SK-N-MC (cell line): ENCODE measurements at regions not wholly inside any gene's neighbourhood (a gene's known extent, or its start where the extent isn't known, plus 50 kb on each side); places are given as distances from the start of the nearest gene placed in this dataset.

ENCODE experiments used
- DNase-seq: peaks from one replicate; pipeline ENCODE4 v3.0.0-alpha.2; 2011; ENCODE audit warnings: low read depth, low spot score
- H3K27ac ChIP-seq: fragments of 200-600 bp; sonication (generic); 2 replicates; pipeline ENCODE4 v1.5.1; 2016; ENCODE audit warnings: mixed run types
- H3K36me3 ChIP-seq: fragments of 200-600 bp; sonication (generic); 2 replicates; pipeline ENCODE4 v1.6.1; 2017; ENCODE audit warnings: antibody characterized with exemption, low read length, mixed read lengths; ENCODE audit not compliant: insufficient read depth
- H3K4me3 ChIP-seq: fragments of 200-600 bp; sonication (generic); 2 replicates; pipeline ENCODE4 v1.5.1; 2016
- H3K9ac ChIP-seq: fragments of 200-600 bp; sonication (generic); 2 replicates; pipeline ENCODE4 v1.8.0; 2017; ENCODE audit warnings: mixed run types, mixed read lengths; ENCODE audit not compliant: insufficient read length
- H3K9me3 ChIP-seq: fragments of 200-600 bp; sonication (generic); 2 replicates; pipeline ENCODE4 v1.6.1; 2017; ENCODE audit warnings: low read depth, mild to moderate bottlenecking, antibody characterized with exemption, low read length, moderate library complexity, mixed read lengths
- EZH2 ChIP-seq: fragments of 200-600 bp; sonication (generic); IDR thresholded peaks from one replicate; pipeline ENCODE4 v1.6.1; 2017; ENCODE audit warnings: antibody characterized with exemption
- FOXP2 ChIP-seq: optimal IDR thresholded peaks from 2 replicates; pipeline ENCODE3; 2011; ENCODE audit warnings: mild to moderate bottlenecking, moderate library complexity; ENCODE audit not compliant: insufficient read depth; ENCODE audit errors: extremely low read length, control extremely low read depth
- POLR2AphosphoS5 ChIP-seq: IDR thresholded peaks from 2 replicates; pipeline ENCODE4 v1.6.1; 2012; ENCODE audit warnings: mild to moderate bottlenecking, low read depth, low read length, borderline replicate concordance

DNA sequence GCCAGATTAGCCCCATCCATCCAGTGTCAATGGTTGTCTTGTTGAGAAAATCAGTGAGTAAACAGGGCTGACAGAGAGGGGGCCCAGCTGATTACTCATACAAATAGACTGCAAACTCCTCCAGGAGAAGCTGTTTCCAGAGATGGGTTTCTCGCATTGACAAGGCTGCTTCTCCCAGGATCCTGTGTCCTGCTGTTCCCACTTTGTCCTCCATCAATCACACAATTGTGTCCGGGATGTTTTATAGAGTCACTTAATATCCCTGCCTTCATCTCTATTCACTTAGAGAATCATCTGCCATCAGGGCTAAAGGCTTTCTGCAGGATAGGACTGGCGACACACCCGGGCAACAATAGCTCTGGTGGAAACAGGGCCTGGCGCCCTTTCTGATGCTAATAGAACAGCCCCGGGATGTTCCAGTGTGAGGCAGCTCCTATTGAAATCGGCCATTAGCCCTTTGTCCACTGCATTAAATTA lies 71.7 kb upstream of the TBCA start:
- H3K36me3 ChIP-seq = no peaks in the 10 kb centered on the region
- H3K4me3 ChIP-seq = no peak overlapping the region
- H3K9me3 ChIP-seq = no peaks in the 10 kb centered on the region
- DNase-seq = no peak
- TF ChIP-seq EZH2 (no peak), FOXP2 (no peak), POLR2AphosphoS5 (no peak)
- no peak overlapping the region for H3K9ac ChIP-seq
- no peak overlapping the region for H3K27ac ChIP-seq

GRCh38 chr5:77847129-77847460 lies 71.0 kb upstream of the TBCA start:
- H3K4me3 ChIP-seq = no peak overlapping the region
- H3K36me3 ChIP-seq = no peaks in the 10 kb centered on the region
- H3K9me3 ChIP-seq = no peaks in the 10 kb centered on the region
- H3K27ac ChIP-seq = no peak overlapping the region
- no peak for DNase-seq
- TF ChIP-seq FOXP2 = no peak
- no peak for TF ChIP-seq EZH2
- no peak for TF ChIP-seq POLR2AphosphoS5
- no peak overlapping the region for H3K9ac ChIP-seq

- DNase-seq = no peak
- H3K4me3 ChIP-seq = no peak overlapping the region
- TF ChIP-seq FOXP2 (no peak), EZH2 (no peak), POLR2AphosphoS5 (no peak)
Observed at GRCh38 chr5:77846422-77847128, 70.4 kb upstream of the TBCA start.

GRCh38 chr5:77845324-77845646 lies 69.1 kb upstream of the TBCA start:
- Histone ChIP-seq H3K9ac (no peak overlapping the region), H3K27ac (no peak overlapping the region), H3K36me3 (no peaks in the 10 kb centered on the region), H3K4me3 (no peak overlapping the region), H3K9me3 (no peaks in the 10 kb centered on the region)
- TF ChIP-seq FOXP2 (no peak), EZH2 (no peak), POLR2AphosphoS5 (no peak)
- no peak for DNase-seq

More at GRCh38 chr5:77846422-77847128, 70.4 kb upstream of the TBCA start:
- Histone ChIP-seq H3K9me3 (no peaks in the 10 kb centered on the region), H3K27ac (no peak overlapping the region), H3K9ac (no peak overlapping the region), H3K36me3 (no peaks in the 10 kb centered on the region)

DNA sequence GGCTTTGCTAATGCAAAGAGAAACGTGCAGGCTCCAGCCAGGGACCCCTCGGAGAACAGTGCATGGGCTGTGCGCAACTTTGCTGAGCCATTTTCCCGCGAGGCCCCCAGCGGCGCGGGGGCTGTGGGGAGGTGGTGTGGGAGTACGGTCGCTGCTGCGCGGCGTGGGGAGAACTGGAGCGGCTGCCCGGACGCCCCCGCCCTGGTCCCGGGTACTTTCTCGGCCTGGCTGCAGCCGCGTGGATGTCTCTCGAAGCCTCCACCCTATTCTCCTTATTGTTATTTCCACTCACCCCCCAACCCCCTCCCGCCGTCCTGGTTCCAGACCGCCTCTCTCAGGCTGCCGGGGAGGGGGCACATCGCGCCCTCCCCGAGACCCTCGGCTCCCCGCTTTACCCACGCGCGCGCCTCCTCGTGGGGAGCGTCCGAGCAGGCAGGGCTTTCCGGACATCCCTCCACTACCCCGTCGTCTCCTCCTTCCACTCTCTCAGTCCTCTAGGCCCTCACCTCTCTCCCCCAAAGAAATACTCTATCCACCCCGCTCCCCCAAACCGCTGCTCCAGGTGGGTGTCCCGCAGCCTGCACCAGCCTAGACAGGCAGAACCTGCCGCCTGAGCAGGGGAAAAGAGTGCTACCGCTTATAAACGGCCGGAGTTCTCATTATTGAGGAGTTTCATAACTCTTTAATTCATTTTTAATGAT lies 68.6 kb upstream of the TBCA start:
- no peak overlapping the region for H3K9ac ChIP-seq
- DNase-seq = no peak

DNA sequence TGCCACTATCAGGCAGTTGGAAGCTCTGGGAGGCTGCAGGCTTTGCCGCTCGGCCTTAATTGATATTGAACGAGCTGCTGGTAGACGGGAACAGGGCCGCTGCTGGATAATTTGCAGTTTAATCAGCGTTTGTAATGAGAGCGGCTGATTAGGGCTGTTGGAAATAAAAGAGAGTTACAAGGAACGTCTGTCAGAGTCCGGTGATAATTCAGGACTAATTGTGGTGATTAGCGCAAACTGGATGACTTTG lies 68.2 kb upstream of the TBCA start:
- DNase-seq = no peak
- TF ChIP-seq POLR2AphosphoS5 (no peak), FOXP2 (no peak), EZH2 (no peak)
- H3K9ac ChIP-seq = no peak overlapping the region
- H3K27ac ChIP-seq = no peak overlapping the region
- no peaks in the 10 kb centered on the region for H3K36me3 ChIP-seq
- H3K4me3 ChIP-seq = no peak overlapping the region
- H3K9me3 ChIP-seq = no peaks in the 10 kb centered on the region

More for the DNA sequence above, 68.6 kb upstream of the TBCA start:
- TF ChIP-seq EZH2 (no peak), FOXP2 (no peak), POLR2AphosphoS5 (no peak)
- Histone ChIP-seq H3K9me3 (no peaks in the 10 kb centered on the region), H3K4me3 (no peak overlapping the region), H3K36me3 (no peaks in the 10 kb centered on the region), H3K27ac (no peak overlapping the region)

GRCh38 chr5:77843570-77844372 lies 67.6 kb upstream of the TBCA start:
- H3K27ac ChIP-seq = peak overlapping the region; percentile 34; the same call in 1 of the 2 replicates
- DNase-seq = no peak

GRCh38 chr5:77842243-77842642 lies 66.1 kb upstream of the TBCA start:
- peak overlapping the region; percentile 90 for H3K27ac ChIP-seq
- H3K9ac ChIP-seq = peak overlapping the region; percentile 49
- no peak for TF ChIP-seq EZH2
- peak; percentile 27; the same call in 1 of the 2 replicates for TF ChIP-seq POLR2AphosphoS5
- TF ChIP-seq FOXP2 = peak; percentile 97
- no peaks in the 10 kb centered on the region for H3K36me3 ChIP-seq
- peak overlapping the region; percentile 51 for H3K4me3 ChIP-seq
- DNase-seq = peak; percentile 98
- H3K9me3 ChIP-seq = no peaks in the 10 kb centered on the region

More at GRCh38 chr5:77843570-77844372, 67.6 kb upstream of the TBCA start:
- TF ChIP-seq POLR2AphosphoS5 (no peak), FOXP2 (no peak)
- H3K4me3 ChIP-seq = no peak overlapping the region
- H3K9me3 ChIP-seq = no peaks in the 10 kb centered on the region
- no peaks in the 10 kb centered on the region for H3K36me3 ChIP-seq
- H3K9ac ChIP-seq = no peak overlapping the region
